Epithelial cell of esophagus (primary cell): ENCODE measurements at regions not wholly inside any gene's neighbourhood (a gene's known extent, or its start where the extent isn't known, plus 50 kb on each side); places are given as distances from the start of the nearest gene placed in this dataset.

ENCODE experiments used
- DNase-seq: peaks from one replicate; pipeline ENCODE4 v3.0.0; 2010; ENCODE audit warnings: low read depth
- H3K4me3 ChIP-seq: 2 replicates; pipeline ENCODE4 v1.5.1; 2011; ENCODE audit warnings: mild to moderate bottlenecking, low read length, control low read depth
- TF ChIP-seq, protein P1 (sequence below): IDR thresholded peaks from 2 replicates; pipeline ENCODE4 v1.5.1; 2011; ENCODE audit warnings: low read depth, mild to moderate bottlenecking, low read length, control low read depth, inconsistent platforms; ENCODE audit not compliant: insufficient read depth; ENCODE audit errors: missing control alignments

DNA sequence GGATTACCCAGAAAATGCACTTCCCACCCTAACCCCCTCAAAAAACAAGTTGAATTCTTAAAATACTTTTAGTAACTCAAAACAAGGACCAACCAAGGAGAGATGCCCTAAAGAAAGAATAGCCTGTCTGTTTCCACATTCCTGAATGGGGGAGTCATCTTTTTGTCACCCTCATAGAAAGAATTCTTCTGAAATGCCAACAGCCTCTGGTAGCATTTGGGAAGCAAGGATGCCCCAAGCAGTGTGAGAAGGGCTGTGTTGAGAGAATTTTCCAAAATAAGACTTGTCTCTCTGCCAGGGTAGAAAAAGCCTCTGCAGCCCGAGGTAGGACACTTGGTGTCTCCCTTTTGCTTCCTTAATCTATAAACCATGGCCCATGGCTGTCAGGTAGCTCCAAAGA is 173.1 kb upstream of the VCX3A start:
- TF ChIP-seq, protein P1, sequence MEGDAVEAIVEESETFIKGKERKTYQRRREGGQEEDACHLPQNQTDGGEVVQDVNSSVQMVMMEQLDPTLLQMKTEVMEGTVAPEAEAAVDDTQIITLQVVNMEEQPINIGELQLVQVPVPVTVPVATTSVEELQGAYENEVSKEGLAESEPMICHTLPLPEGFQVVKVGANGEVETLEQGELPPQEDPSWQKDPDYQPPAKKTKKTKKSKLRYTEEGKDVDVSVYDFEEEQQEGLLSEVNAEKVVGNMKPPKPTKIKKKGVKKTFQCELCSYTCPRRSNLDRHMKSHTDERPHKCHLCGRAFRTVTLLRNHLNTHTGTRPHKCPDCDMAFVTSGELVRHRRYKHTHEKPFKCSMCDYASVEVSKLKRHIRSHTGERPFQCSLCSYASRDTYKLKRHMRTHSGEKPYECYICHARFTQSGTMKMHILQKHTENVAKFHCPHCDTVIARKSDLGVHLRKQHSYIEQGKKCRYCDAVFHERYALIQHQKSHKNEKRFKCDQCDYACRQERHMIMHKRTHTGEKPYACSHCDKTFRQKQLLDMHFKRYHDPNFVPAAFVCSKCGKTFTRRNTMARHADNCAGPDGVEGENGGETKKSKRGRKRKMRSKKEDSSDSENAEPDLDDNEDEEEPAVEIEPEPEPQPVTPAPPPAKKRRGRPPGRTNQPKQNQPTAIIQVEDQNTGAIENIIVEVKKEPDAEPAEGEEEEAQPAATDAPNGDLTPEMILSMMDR: no peak
- no peak for DNase-seq
- H3K4me3 ChIP-seq: no peak overlapping the region

DNA sequence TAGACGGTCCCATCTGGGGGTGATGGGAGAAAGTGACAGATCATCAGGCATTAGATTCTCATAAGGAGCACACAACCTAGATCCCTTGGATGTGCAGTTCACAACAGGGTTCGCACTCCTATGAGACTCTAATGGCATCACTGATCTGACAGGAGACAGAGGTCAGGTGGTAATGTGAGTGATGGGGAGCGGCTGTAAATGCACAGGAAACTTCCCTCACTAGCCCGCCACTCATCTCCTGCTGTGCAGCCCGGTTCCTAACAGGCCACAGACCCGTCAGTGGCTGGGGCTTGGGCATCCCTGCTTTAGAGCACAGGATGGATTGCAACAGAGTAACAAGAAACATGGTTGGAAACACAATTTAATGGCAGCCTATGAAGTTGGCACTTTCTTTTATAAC is 172.6 kb upstream of the VCX3A start:
- TF ChIP-seq, protein P1: no peak
- H3K4me3 ChIP-seq: no peak overlapping the region
- no peak for DNase-seq

DNA sequence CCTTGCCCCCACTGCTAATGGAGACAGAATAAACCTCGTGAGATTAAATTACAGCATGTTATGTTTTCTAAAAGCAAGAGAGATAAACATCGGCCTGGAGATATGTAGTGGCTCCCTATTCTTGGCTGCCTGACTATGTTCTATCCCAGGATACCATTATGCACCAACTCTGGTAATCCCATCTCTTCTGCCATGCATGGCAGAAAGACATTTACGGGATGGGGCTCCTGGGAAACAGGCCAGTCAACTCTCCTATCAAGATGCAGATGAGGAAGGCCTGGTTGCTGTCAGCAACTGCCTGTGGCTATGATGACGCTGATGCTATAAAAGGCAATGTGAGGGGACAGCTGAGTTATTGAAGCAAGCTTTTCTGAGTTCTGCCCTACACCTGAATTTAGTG is 166.2 kb upstream of the VCX3A start:
- no peak for DNase-seq
- TF ChIP-seq, protein P1: no peak

DNA sequence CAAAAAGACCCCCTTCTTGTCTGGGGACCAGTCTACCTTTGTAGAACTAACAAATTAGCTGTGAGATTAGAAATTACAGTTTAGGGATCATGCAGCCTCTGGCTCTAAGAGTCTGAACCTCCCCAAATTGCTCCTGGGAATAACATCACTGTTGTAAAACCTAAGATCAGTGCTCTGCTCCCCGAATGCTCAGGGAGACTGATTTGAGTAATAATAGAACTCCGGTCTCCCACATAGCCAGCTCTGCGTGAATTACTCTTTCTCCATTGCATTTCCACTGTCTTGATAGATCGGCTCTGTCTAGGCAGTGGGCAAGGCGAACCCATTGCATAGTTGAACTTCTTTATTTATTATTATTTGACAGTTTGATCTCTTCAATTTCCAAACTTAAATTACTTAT is 160.8 kb upstream of the VCX3A start:
- no peak overlapping the region for H3K4me3 ChIP-seq
- no peak for DNase-seq
- TF ChIP-seq, protein P1: no peak

More for the DNA sequence above, 166.2 kb upstream of the VCX3A start:
- no peak overlapping the region for H3K4me3 ChIP-seq

DNA sequence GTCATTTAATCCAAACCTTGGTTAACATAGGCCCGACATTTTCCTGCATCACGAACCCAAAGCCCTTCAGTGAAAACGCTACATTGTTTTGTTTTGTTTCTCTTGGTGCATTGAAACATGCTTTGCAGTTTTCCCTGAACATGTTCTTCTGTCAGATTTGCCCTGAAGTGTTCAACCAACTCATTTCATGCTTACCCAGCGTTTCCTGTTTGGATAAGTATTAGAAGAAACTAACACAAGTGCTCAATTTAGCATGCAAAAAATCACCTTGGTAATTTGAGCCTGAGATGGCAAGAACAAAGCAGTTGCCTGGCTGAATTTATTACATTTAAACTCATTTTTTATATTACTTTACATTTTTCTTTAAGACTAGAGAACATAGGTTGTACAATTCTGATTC is 160.1 kb upstream of the VCX3A start:
- no peak for DNase-seq
- H3K4me3 ChIP-seq: no peak overlapping the region
- TF ChIP-seq, protein P1: no peak

DNA sequence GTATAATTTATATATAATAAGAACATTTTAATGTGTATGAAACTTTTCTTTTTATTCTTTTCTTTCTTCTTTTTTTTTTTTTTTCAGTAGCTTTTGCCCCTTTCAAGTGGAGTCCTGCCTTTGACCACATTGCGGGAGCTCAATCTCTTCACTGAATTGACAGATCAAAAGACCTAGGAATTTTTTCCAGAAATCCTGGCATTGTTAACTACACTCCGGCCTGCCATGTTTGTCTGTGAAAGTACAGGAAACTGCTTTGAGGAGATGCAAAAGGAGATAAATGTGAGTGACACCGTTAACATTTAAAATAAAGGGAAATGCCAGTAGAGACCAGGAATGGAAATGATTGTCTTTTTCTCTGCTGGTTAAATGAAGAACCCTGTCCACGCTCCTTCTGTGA is 159.3 kb upstream of the VCX3A start:
- DNase-seq: no peak
- TF ChIP-seq, protein P1: no peak
- H3K4me3 ChIP-seq: no peak overlapping the region

DNA sequence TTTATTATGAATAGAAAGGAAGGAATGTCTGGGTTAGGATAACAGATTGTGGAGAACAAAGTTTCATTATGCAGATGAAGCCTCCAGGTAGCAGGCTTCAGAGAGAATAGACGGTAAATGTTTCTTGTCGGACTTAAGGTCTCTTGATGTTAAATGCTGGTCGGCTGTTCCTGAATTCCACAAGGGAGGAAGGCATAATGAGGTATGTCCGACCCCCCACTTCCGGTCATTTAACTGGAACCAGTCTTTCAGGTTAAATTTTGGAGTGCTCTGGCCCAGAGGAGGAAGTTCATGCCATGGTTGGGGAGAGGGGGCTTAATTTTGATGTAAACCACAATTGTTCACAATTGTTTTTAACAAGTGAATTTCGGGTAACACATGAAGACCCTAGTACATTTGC is 158.1 kb upstream of the VCX3A start:
- TF ChIP-seq, protein P1: no peak
- no peak overlapping the region for H3K4me3 ChIP-seq
- DNase-seq: no peak
